Endothelial cell of umbilical vein (primary cell): ENCODE measurements at regions not wholly inside any gene's neighbourhood (a gene's known extent, or its start where the extent isn't known, plus 50 kb on each side); places are given as distances from the start of the nearest gene placed in this dataset.

Experiments
- BruUV-seq: library from RNA; stranded (reverse); fragments of 400-500 nt; replicated peaks from 2 replicates; lab custom pipeline; 2021; lab: Mats Ljungman, UMichigan
- CTCF ChIA-PET: fragments of 300-600, 350-600 bp; sonication (Branson Sonifier 250); formaldehyde crosslinking; loops from one replicate; lab custom pipeline; 2021; ENCODE audit warnings: antibody characterized with exemption, inconsistent platforms; lab: Charles Lee
- POLR2A ChIA-PET: fragments of 300-600, 350-600 bp; sonication (Branson Sonifier 250); formaldehyde crosslinking; loops from one replicate; lab custom pipeline; 2021; ENCODE audit warnings: antibody characterized with exemption, inconsistent platforms; lab: Charles Lee
- DNase-seq: peaks from one replicate; pipeline ENCODE4 v3.0.0-alpha.2; 2011; ENCODE audit warnings: low read depth, low spot score
- FAIRE-seq: peaks from 2 replicates; lab custom pipeline; 2011; peaks lifted over from hg19 to GRCh38; lab: Jason Lieb, UNC
- H2AFZ ChIP-seq: 2 replicates; pipeline ENCODE4 v1.6.0; 2012; ENCODE audit warnings: low read depth, low read length, control low read depth, inconsistent platforms
- H3K27ac ChIP-seq: 2 replicates; pipeline ENCODE4 v1.5.1; 2011; ENCODE audit warnings: low read depth, mild to moderate bottlenecking, control low read depth, low read length, moderate library complexity; ENCODE audit not compliant: insufficient read depth
- H3K27me3 ChIP-seq, 2 experiments: 2 replicates each; pipeline versions ENCODE4 v1.6.0 to v1.6.1; 2011; ENCODE audit warnings: low read length in 2 of 2, mixed read lengths in 1 of 2; ENCODE audit not compliant: control insufficient read depth in 2 of 2, insufficient read depth in 2 of 2
- H3K36me3 ChIP-seq, 2 experiments: 2 replicates in 1 of 2; 3 replicates in 1 of 2; pipeline ENCODE4 v1.5.1; 2011; ENCODE audit warnings: low read length in 2 of 2, mild to moderate bottlenecking in 1 of 2, moderate library complexity in 1 of 2; ENCODE audit not compliant: control insufficient read depth in 2 of 2, insufficient read depth in 2 of 2; ENCODE audit errors: extremely low read depth in 1 of 2
- H3K4me1 ChIP-seq: 3 replicates; pipeline ENCODE4 v1.5.1; 2011; ENCODE audit warnings: mild to moderate bottlenecking, low read length; ENCODE audit not compliant: control insufficient read depth, insufficient read depth; ENCODE audit errors: extremely low read depth
- H3K4me2 ChIP-seq: 2 replicates; pipeline ENCODE4 v1.6.1; 2011; ENCODE audit warnings: low read length, control low read depth, mixed read lengths; ENCODE audit not compliant: insufficient read depth
- H3K4me3 ChIP-seq, 3 experiments: fragments of 200-600 bp in 1 of 3; sonication (generic), shearing (Covaris generic) in 1 of 3; replicated peaks in 1 of 3; 2 replicates each; pipeline ENCODE4 v1.5.1; 2011 to 2016; ENCODE audit warnings: control low read depth in 3 of 3, low read length in 3 of 3, mild to moderate bottlenecking in 2 of 3, inconsistent platforms in 1 of 3, low read depth in 1 of 3, moderate library complexity in 1 of 3; ENCODE audit not compliant: insufficient read depth in 1 of 3
- H3K79me2 ChIP-seq: 2 replicates; pipeline ENCODE4 v1.6.0; 2012; ENCODE audit warnings: low read length, inconsistent platforms; ENCODE audit not compliant: control insufficient read depth, insufficient read depth
- H3K9ac ChIP-seq: replicated peaks from 2 replicates; pipeline ENCODE3; 2011; ENCODE audit warnings: low read length, control low read depth; ENCODE audit not compliant: insufficient read depth; ENCODE audit errors: extremely low read depth
- H3K9me1 ChIP-seq: replicated peaks from 3 replicates; pipeline ENCODE4 v1.6.0; 2011; ENCODE audit warnings: mild to moderate bottlenecking, low read length; ENCODE audit not compliant: control insufficient read depth, insufficient read depth; ENCODE audit errors: extremely low read depth
- H3K9me3 ChIP-seq: replicated peaks from 2 replicates; pipeline ENCODE4 v1.5.1; 2012; ENCODE audit warnings: low read length, inconsistent platforms; ENCODE audit not compliant: control insufficient read depth, insufficient read depth
- H4K20me1 ChIP-seq: replicated peaks from 2 replicates; pipeline ENCODE3; 2011; ENCODE audit warnings: mild to moderate bottlenecking, low read length; ENCODE audit not compliant: control insufficient read depth, insufficient read depth; ENCODE audit errors: extremely low read depth
- CTCF ChIP-seq, 2 donors: IDR thresholded peaks; 1 replicate in 1 of 2; 2 replicates in 1 of 2; pipeline ENCODE4 v1.5.1; 2011; ENCODE audit warnings: low read length in 2 of 2, mild to moderate bottlenecking in 2 of 2, moderate library complexity in 2 of 2, control low read depth in 1 of 2, inconsistent platforms in 1 of 2, low read depth in 1 of 2; ENCODE audit not compliant: insufficient read depth in 1 of 2; ENCODE audit errors: extremely low read depth in 1 of 2
- EZH2 ChIP-seq: IDR thresholded peaks from 2 replicates; pipeline ENCODE4 v1.6.1; 2012; ENCODE audit warnings: borderline replicate concordance, low read depth, mild to moderate bottlenecking, moderate library complexity, low read length, inconsistent platforms; ENCODE audit not compliant: severe bottlenecking
- FOS ChIP-seq: IDR thresholded peaks from 2 replicates; pipeline ENCODE4 v1.6.1; 2011; ENCODE audit warnings: mild to moderate bottlenecking, low read length, moderate library complexity, borderline replicate concordance; ENCODE audit not compliant: insufficient read depth
- GATA2 ChIP-seq: IDR thresholded peaks from 2 replicates; pipeline ENCODE4 v1.7.0; 2011; ENCODE audit warnings: low read depth, mild to moderate bottlenecking, moderate library complexity, mixed read lengths, low read length; ENCODE audit not compliant: insufficient read length, insufficient read depth
- JUN ChIP-seq: IDR thresholded peaks from 2 replicates; pipeline ENCODE4 v1.6.1; 2011; ENCODE audit warnings: borderline replicate concordance, low read depth; ENCODE audit not compliant: insufficient read length, insufficient read depth
- MYC ChIP-seq: IDR thresholded peaks from one replicate; pipeline ENCODE4 v1.6.1; 2011; ENCODE audit warnings: mild to moderate bottlenecking, low read depth, low read length
- POLR2A ChIP-seq: IDR thresholded peaks from 2 replicates; pipeline ENCODE4 v1.6.1; 2012; ENCODE audit warnings: low read depth, mild to moderate bottlenecking, control low read depth, low read length
- POLR2AphosphoS5 ChIP-seq: IDR thresholded peaks from 2 replicates; pipeline ENCODE4 v1.6.1; 2012; ENCODE audit warnings: low read depth, mild to moderate bottlenecking, control low read depth, low read length, moderate library complexity; ENCODE audit not compliant: insufficient read depth
- dilution Hi-C: fragments of 300-500 bp; cut with MboI; formaldehyde crosslinking; loops from one replicate; pipeline ENCODE4 v1.15.0; 2019; ENCODE audit warnings: low sequenced_read_pairs; ENCODE audit not compliant: extremely low pct_ligation_motif_present
- intact Hi-C: fragments of 100-400 bp; cut with micrococcal nuclease; formaldehyde crosslinking; loops from one replicate; pipeline ENCODE4 v1.10.0; 2022
- TF ChIP-seq, protein P1 (sequence below): IDR thresholded peaks from 2 replicates; pipeline ENCODE4 v1.6.1; 2011; ENCODE audit not compliant: insufficient read depth, insufficient read length

DNA sequence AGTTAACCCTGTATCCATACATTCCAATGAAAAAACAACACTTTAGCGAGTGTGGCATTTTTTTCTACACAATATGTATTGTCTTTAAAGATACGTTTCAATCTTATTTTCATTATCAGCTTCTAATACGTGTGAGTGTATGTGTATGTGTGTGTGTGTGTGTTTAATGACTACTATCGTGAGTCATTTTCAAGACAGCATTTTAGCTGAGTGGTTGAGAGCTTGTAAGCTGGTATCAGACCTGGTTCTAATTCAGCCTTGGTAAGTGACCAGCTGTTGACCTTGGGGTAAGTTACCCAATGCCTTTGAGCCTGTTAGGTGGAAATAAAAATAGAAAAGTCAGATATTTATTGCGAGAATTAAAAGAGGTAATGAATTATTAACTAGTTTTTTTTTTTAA, 320.0 kb upstream of the NT5E start:
- intact Hi-C loops, result loop anchor here (5.0 kb wide), 1 partner anchor 1248 kb away; no protein-coding TSS in a partner anchor
- no peaks in the 10 kb centered on the region for H3K9me3 ChIP-seq
- no peaks in the 10 kb centered on the region for H3K36me3 ChIP-seq
- dilution Hi-C loops, result no loop called here
- CTCF ChIA-PET, result no interaction called here
- no peaks in the 10 kb centered on the region for H3K9me1 ChIP-seq
- FAIRE-seq (no peak), DNase-seq (no peak)
- POLR2A ChIA-PET, result no interaction called here
- H3K4me3 ChIP-seq, result no peak overlapping the region
- H3K27me3 ChIP-seq, result peaks cover 5% of the 10 kb centered on the region in 2 experiments
- no peak overlapping the region for H3K4me2 ChIP-seq
- TF ChIP-seq, protein P1, sequence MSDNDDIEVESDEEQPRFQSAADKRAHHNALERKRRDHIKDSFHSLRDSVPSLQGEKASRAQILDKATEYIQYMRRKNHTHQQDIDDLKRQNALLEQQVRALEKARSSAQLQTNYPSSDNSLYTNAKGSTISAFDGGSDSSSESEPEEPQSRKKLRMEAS, result no peak
- no peak for TF ChIP-seq POLR2A
- TF ChIP-seq MYC, result no peak
- no peak for TF ChIP-seq GATA2
- TF ChIP-seq POLR2AphosphoS5, result no peak
- no peak for TF ChIP-seq FOS
- no peak for TF ChIP-seq EZH2
- TF ChIP-seq CTCF (IDR thresholded peaks at IDR 0.05; ENCODE audit: extremely low read depth in 1 of 2, insufficient read depth in 1 of 2, low read depth in 1 of 2, low read length in 2 of 2), result no peak
- TF ChIP-seq JUN, result no peak
- no peak overlapping the region for H2AFZ ChIP-seq
- no TSS peak for BruUV-seq
- H3K4me1 ChIP-seq, result no peaks in the 10 kb centered on the region
- H3K27ac ChIP-seq, result no peak overlapping the region
- no peaks in the 10 kb centered on the region for H4K20me1 ChIP-seq
- H3K79me2 ChIP-seq, result no peaks in the 10 kb centered on the region
- no peak overlapping the region for H3K9ac ChIP-seq
